ENCODE measurements at regions not wholly inside any gene's neighbourhood (a gene's known extent, or its start where the extent isn't known, plus 50 kb on each side); places are given as distances from the start of the nearest gene placed in this dataset.

DNA sequence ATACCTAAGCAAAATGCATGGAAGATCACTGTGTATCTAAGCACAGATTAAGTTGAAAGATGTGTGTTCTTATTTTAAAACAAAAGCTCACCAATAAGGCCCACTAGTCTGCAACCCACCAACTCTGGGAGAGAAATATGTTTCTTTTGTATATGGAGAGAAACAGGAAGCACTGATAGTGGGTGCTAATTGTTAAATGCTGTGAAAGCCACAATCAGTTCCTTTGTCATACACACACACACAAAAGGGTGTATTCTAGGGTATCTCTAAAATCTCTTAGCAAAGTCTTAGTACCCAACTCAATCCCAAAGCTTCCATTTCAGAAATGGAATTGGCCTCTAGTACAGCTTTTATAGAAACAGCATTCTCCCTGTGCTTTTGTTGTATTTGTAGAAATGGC lies 272.7 kb upstream of the FLRT2 start:
- BruUV-seq (replicated peaks) = no TSS peak

GRCh38 chr14:85263916-85264675 lies 265.8 kb upstream of the FLRT2 start:
- intact Hi-C loops (cut with micrococcal nuclease; ENCODE audit: unreplicated experiment) = no loop called here
- no peak for TF ChIP-seq CTCF (IDR thresholded peaks at IDR 0.05; ENCODE audit: insufficient read depth in 1 of 2, low read depth in 1 of 2, low read length in 1 of 2, severe bottlenecking in 1 of 2, unreplicated experiment in 1 of 2)
- Mint-ChIP-seq H3K36me3 (ENCODE audit: insufficient read depth, unreplicated experiment) (no peaks in the 10 kb centered on the region), H3K9me3 (ENCODE audit: unreplicated experiment) (peaks cover 28% of the 10 kb centered on the region), H3K4me3 (ENCODE audit: unreplicated experiment) (no peak overlapping the region), H3K4me1 (ENCODE audit: low read depth, unreplicated experiment) (no peaks in the 10 kb centered on the region), H3K27ac (ENCODE audit: unreplicated experiment) (no peak overlapping the region), H3K27me3 (ENCODE audit: insufficient read depth, unreplicated experiment) (no peaks in the 10 kb centered on the region)
- H3K4me1 ChIP-seq = no peaks in the 10 kb centered on the region
- no peak for DNase-seq
- no TSS peak for BruUV-seq (replicated peaks)
- ChIA-PET POLR2A (no interaction called here), CTCF (no interaction called here)
- H3K27me3 ChIP-seq (replicated peaks; ENCODE audit: control insufficient read depth, insufficient read depth, low read length) = no peaks in the 10 kb centered on the region
- H3K9me3 ChIP-seq = no peaks in the 10 kb centered on the region
- H3K4me3 ChIP-seq (ENCODE audit: low read depth, low read length) = no peak overlapping the region
- H3K36me3 ChIP-seq (ENCODE audit: control insufficient read depth, insufficient read depth, low read length) = no peaks in the 10 kb centered on the region

More for the DNA sequence above, 272.7 kb upstream of the FLRT2 start:
- Mint-ChIP-seq H3K4me3 (ENCODE audit: unreplicated experiment) (no peak overlapping the region), H3K9me3 (ENCODE audit: unreplicated experiment) (peaks cover 11% of the 10 kb centered on the region), H3K27ac (ENCODE audit: unreplicated experiment) (no peak overlapping the region), H3K36me3 (ENCODE audit: insufficient read depth, unreplicated experiment) (no peaks in the 10 kb centered on the region), H3K4me1 (ENCODE audit: low read depth, unreplicated experiment) (no peaks in the 10 kb centered on the region), H3K27me3 (ENCODE audit: insufficient read depth, unreplicated experiment) (no peaks in the 10 kb centered on the region)
- no peak overlapping the region for H3K4me3 ChIP-seq (ENCODE audit: low read depth, low read length)
- intact Hi-C loops (cut with micrococcal nuclease; ENCODE audit: unreplicated experiment) = no loop called here
- no peaks in the 10 kb centered on the region for H3K27me3 ChIP-seq (replicated peaks; ENCODE audit: control insufficient read depth, insufficient read depth, low read length)
- CTCF ChIA-PET = no interaction called here
- no peaks in the 10 kb centered on the region for H3K9me3 ChIP-seq
- no peak for TF ChIP-seq CTCF (IDR thresholded peaks at IDR 0.05; ENCODE audit: insufficient read depth in 1 of 2, low read depth in 1 of 2, low read length in 1 of 2, severe bottlenecking in 1 of 2, unreplicated experiment in 1 of 2)
- no peaks in the 10 kb centered on the region for H3K36me3 ChIP-seq (ENCODE audit: control insufficient read depth, insufficient read depth, low read length)
- no peak for DNase-seq
- POLR2A ChIA-PET = no interaction called here
- H3K4me1 ChIP-seq = no peaks in the 10 kb centered on the region

DNA sequence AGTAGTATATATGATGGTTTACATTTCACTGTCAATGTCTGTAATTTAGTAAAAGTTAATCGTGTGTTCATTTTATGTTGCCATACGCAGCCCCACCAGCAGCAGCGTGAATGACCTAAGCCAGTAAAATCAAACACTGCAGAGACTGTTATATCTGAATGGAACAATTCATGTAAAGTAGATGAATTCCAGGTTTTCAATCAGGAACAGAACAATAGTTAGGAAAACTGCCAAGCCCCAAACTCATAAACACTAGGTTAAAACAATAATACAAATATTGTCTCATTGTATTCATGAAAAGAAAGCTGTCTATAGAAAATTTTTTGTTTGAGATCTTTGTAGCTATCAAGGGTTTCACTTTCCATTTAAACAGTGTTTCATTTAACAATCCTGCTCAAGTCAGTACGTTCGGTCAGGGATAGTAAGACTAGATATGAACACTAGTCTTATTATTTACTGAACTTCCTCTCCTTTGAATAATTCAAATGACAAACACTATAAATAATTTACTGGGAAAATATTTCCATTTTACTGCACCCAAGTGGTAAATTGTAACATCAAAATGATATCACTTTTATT lies 256.8 kb upstream of the FLRT2 start:
- H3K9me3 Mint-ChIP-seq (ENCODE audit: unreplicated experiment) = peaks cover 2% of the 10 kb centered on the region
- BruUV-seq (replicated peaks) = no TSS peak
- CTCF ChIA-PET = no interaction called here

More for the DNA sequence above, 256.8 kb upstream of the FLRT2 start:
- no peaks in the 10 kb centered on the region for H3K27me3 ChIP-seq (replicated peaks; ENCODE audit: control insufficient read depth, insufficient read depth, low read length)
- no peaks in the 10 kb centered on the region for H3K9me3 ChIP-seq
- TF ChIP-seq CTCF (IDR thresholded peaks at IDR 0.05; ENCODE audit: insufficient read depth in 1 of 2, low read depth in 1 of 2, low read length in 1 of 2, severe bottlenecking in 1 of 2, unreplicated experiment in 1 of 2) = no peak
- intact Hi-C loops (cut with micrococcal nuclease; ENCODE audit: unreplicated experiment) = no loop called here
- Mint-ChIP-seq H3K36me3 (ENCODE audit: insufficient read depth, unreplicated experiment) (no peaks in the 10 kb centered on the region), H3K4me3 (ENCODE audit: unreplicated experiment) (no peak overlapping the region), H3K4me1 (ENCODE audit: low read depth, unreplicated experiment) (peaks cover 12% of the 10 kb centered on the region), H3K27ac (ENCODE audit: unreplicated experiment) (no peak overlapping the region), H3K27me3 (ENCODE audit: insufficient read depth, unreplicated experiment) (no peaks in the 10 kb centered on the region)
- POLR2A ChIA-PET = no interaction called here
- H3K4me3 ChIP-seq (ENCODE audit: low read depth, low read length) = no peak overlapping the region
- 0 out of 2 replicates have a peak, but pooled peaks cover 6% of the 10 kb centered on the region for H3K4me1 ChIP-seq
- no peak for DNase-seq
- no peaks in the 10 kb centered on the region for H3K36me3 ChIP-seq (ENCODE audit: control insufficient read depth, insufficient read depth, low read length)

All from Caco-2 (cell line).